WI38 (cell line): ENCODE measurements at regions not wholly inside any gene's neighbourhood (a gene's known extent, or its start where the extent isn't known, plus 50 kb on each side); places are given as distances from the start of the nearest gene placed in this dataset.

ENCODE experiments used
- H3K4me3 ChIP-seq: 2 replicates; pipeline ENCODE4 v1.5.1; 2011; ENCODE audit warnings: low read depth, mild to moderate bottlenecking, control low read depth, low read length
- CTCF ChIP-seq: IDR thresholded peaks from 2 replicates; pipeline ENCODE4 v1.5.1; 2012; ENCODE audit warnings: low read depth, mild to moderate bottlenecking, control low read depth, low read length

GRCh38 chr1:119308130-119308700, 60.4 kb upstream of the HAO2 start:
- no peak for TF ChIP-seq CTCF
- H3K4me3 ChIP-seq: no peak overlapping the region

- H3K4me3 ChIP-seq: no peak overlapping the region
- no peak for TF ChIP-seq CTCF
Observed at GRCh38 chr1:119308806-119309205, 59.8 kb upstream of the HAO2 start.

- no peak overlapping the region for H3K4me3 ChIP-seq
- no peak for TF ChIP-seq CTCF
Observed at GRCh38 chr1:119310301-119310700, 58.3 kb upstream of the HAO2 start.

GRCh38 chr1:119312500-119312899, 56.1 kb upstream of the HAO2 start:
- H3K4me3 ChIP-seq: no peak overlapping the region
- no peak for TF ChIP-seq CTCF

GRCh38 chr1:119314001-119314796, 54.4 kb upstream of the HAO2 start:
- TF ChIP-seq CTCF: no peak
- no peak overlapping the region for H3K4me3 ChIP-seq

- no peak overlapping the region for H3K4me3 ChIP-seq
- no peak for TF ChIP-seq CTCF
Observed at GRCh38 chr1:119316870-119317416, 51.6 kb upstream of the HAO2 start.
